ENCODE measurements at regions not wholly inside any gene's neighbourhood (a gene's known extent, or its start where the extent isn't known, plus 50 kb on each side); places are given as distances from the start of the nearest gene placed in this dataset.

GRCh38 chr1:65729259-65729658 is 63.4 kb upstream of the PDE4B start:
- Histone ChIP-seq H3K27ac (ENCODE audit: insufficient read depth, low read length) (no peak overlapping the region), H3K23ac (ENCODE audit: low read depth, low read length) (no peak overlapping the region), H3K27me3 (ENCODE audit: control insufficient read depth, insufficient read depth, low read length) (peaks cover 2% of the 10 kb centered on the region), H4K20me1 (ENCODE audit: insufficient read depth, low read length) (no peaks in the 10 kb centered on the region), H2AFZ (replicated peaks; ENCODE audit: low read length, poor library complexity) (no peak overlapping the region), H2BK20ac (ENCODE audit: low read depth, low read length) (no peak overlapping the region), H3K9me1 (ENCODE audit: insufficient read depth, low read length) (no peaks in the 10 kb centered on the region), H2BK15ac (ENCODE audit: low read depth, low read length) (no peak overlapping the region), H3K4ac (ENCODE audit: low read depth, low read length) (no peak overlapping the region), H3K9me3 (ENCODE audit: control insufficient read depth, insufficient read depth, low read length) (0 out of 2 replicates have a peak, but pooled peaks cover 2% of the 10 kb centered on the region), H3K4me2 (ENCODE audit: low read depth, low read length) (no peak overlapping the region), H3K4me3 (ENCODE audit: insufficient read depth, low read depth, low read length) (no peak overlapping the region), H3K79me1 (ENCODE audit: low read depth in 1 of 2, low read length in 2 of 2) (no peaks in the 10 kb centered on the region), H2AK9ac (replicated peaks; ENCODE audit: low read depth, low read length, poor library complexity) (no peak overlapping the region), H3K56ac (ENCODE audit: extremely low read depth, insufficient read depth, low read length) (no peak overlapping the region), H3K9ac (ENCODE audit: low read depth, low read length) (no peak overlapping the region), H4K8ac (ENCODE audit: low read depth in 2 of 2, low read length in 2 of 2) (no peak overlapping the region), H3K4me1 (ENCODE audit: control insufficient read depth, insufficient read depth, low read length) (no peaks in the 10 kb centered on the region), H3K14ac (replicated peaks; ENCODE audit: low read depth, low read length) (no peak overlapping the region), H3K18ac (ENCODE audit: low read depth, low read length) (no peak overlapping the region), H2BK120ac (ENCODE audit: low read depth, low read length) (no peak overlapping the region), H2AK5ac (ENCODE audit: low read depth, low read length) (no peak overlapping the region), H4K91ac (ENCODE audit: insufficient read depth, low read depth, low read length) (no peak overlapping the region), H3K36me3 (ENCODE audit: control insufficient read depth, insufficient read depth, low read length) (no peaks in the 10 kb centered on the region), H4K5ac (ENCODE audit: low read depth, low read length) (no peak overlapping the region), H2BK5ac (ENCODE audit: low read depth, low read length, poor library complexity, severe bottlenecking) (no peak overlapping the region)
- CTCF ChIA-PET = interaction anchor here (0.6 kb wide), 1 partner anchor 14 kb away, joined by 4 read pairs; no protein-coding TSS in a partner anchor
- ATAC-seq (ENCODE audit: low read depth) (no peak), DNase-seq (no peak)
- TF ChIP-seq ELK1 (IDR thresholded peaks at IDR 0.05; ENCODE audit: borderline replicate concordance, low read depth, low read length) (no peak), CHD1 (IDR thresholded peaks at IDR 0.05; ENCODE audit: low read depth, low read length) (no peak), NFE2L2 (IDR thresholded peaks at IDR 0.05; ENCODE audit: low read depth, low read length) (no peak), CTCF (conservative IDR thresholded peaks at IDR 0.05; ENCODE audit: low read depth, low read length) (no peak), USF2 (IDR thresholded peaks at IDR 0.05; ENCODE audit: low read depth, low read length) (no peak), MAZ (IDR thresholded peaks at IDR 0.05; ENCODE audit: borderline replicate concordance, low read depth, low read length) (no peak)
- POLR2A ChIA-PET (ENCODE audit: unreplicated experiment) = no interaction called here
- in situ Hi-C loops (cut with MboI; ENCODE audit: low sequenced_read_pairs) = loop anchor here (25.0 kb wide), 1 partner anchor 508 kb away; no protein-coding TSS in a partner anchor
- dilution Hi-C loops (cut with HindIII; ENCODE audit: low sequenced_read_pairs, unreplicated experiment) = no loop called here
- intact Hi-C loops (cut with micrococcal nuclease) = no loop called here
- BruUV-seq (replicated peaks) = no TSS peak
- WGBS, 2 experiments (ENCODE audit: extremely low coverage in 2 of 2, insufficient read length in 1 of 2) = 20% methylated on average over 2 of the region's 2 CpGs; no CpG with 5 or more reads in 1 of the 2 experiments
